Tibial nerve (tissue), 4 donors: ENCODE measurements at regions not wholly inside any gene's neighbourhood (a gene's known extent, or its start where the extent isn't known, plus 50 kb on each side); places are given as distances from the start of the nearest gene placed in this dataset.

ENCODE experiments used
- DNase-seq, 2 donors: peaks; one replicate each; pipeline ENCODE4 v3.0.0-alpha.2; 2019; ENCODE audit warnings: low spot score in 2 of 2
- H3K27ac ChIP-seq, 4 donors: fragments of 200-600 bp; sonication (generic) in 3 of 4; one replicate each; pipeline ENCODE4 v1.5.1; 2017 to 2019; ENCODE audit warnings: mild to moderate bottlenecking in 1 of 4
- H3K27me3 ChIP-seq, 2 donors: fragments of 200-600 bp; sonication (generic) in 1 of 2; one replicate each; pipeline versions ENCODE4 v1.5.1 to v1.6.0; 2017 to 2019
- H3K36me3 ChIP-seq, 3 donors: fragments of 200-600 bp; sonication (generic); one replicate each; pipeline ENCODE4 v1.5.1; 2018 to 2019
- H3K4me1 ChIP-seq, 4 donors: fragments of 200-600 bp; sonication (generic) in 3 of 4; one replicate each; pipeline ENCODE4 v1.5.1; 2017 to 2019
- H3K4me3 ChIP-seq, 4 donors: fragments of 200-600 bp; sonication (generic) in 3 of 4; one replicate each; pipeline ENCODE4 v1.5.1; 2017 to 2019; ENCODE audit warnings: mild to moderate bottlenecking in 1 of 4, moderate library complexity in 1 of 4
- H3K9me3 ChIP-seq, 4 donors: fragments of 200-600 bp; sonication (generic) in 3 of 4; one replicate each; pipeline ENCODE4 v1.5.1; 2017 to 2019
- CTCF ChIP-seq, 5 experiments: fragments of 200-600 bp in 3 of 5; fragments of 450-650 bp in 2 of 5; sonication (generic) in 3 of 5; IDR thresholded peaks; one replicate each; pipeline ENCODE4 v1.5.1; 2016 to 2019; ENCODE audit warnings: antibody characterized with exemption in 5 of 5, mild to moderate bottlenecking in 3 of 5, moderate library complexity in 2 of 5
- EP300 ChIP-seq, 2 donors: sonication (generic); formaldehyde crosslinking; IDR thresholded peaks; one replicate each; pipeline ENCODE4 v1.6.1; 2017; ENCODE audit warnings: antibody characterized with exemption in 2 of 2, mild to moderate bottlenecking in 1 of 2
- POLR2A ChIP-seq, 2 donors: fragments of 450-650 bp; IDR thresholded peaks; one replicate each; pipeline ENCODE4 v1.6.1; 2017; ENCODE audit warnings: antibody characterized with exemption in 2 of 2, mild to moderate bottlenecking in 2 of 2, moderate library complexity in 2 of 2
- WGBS, 2 donors: methylation state at CpG; one replicate each; pipeline ENCODE4 v1.1.5; 2018; 5-methylcytosine and 5-hydroxymethylcytosine counted together

- H3K9me3 ChIP-seq = peaks cover 0 to 13% (median under 1%) of the 10 kb centered on the region in 4 donors
- H3K4me1 ChIP-seq = no peaks in the 10 kb centered on the region
- DNase-seq = no peak
- H3K4me3 ChIP-seq = no peak overlapping the region
- no peaks in the 10 kb centered on the region for H3K36me3 ChIP-seq
- H3K27ac ChIP-seq = no peak overlapping the region
- TF ChIP-seq CTCF (IDR thresholded peaks at IDR 0.05) = no peak
- no peak for TF ChIP-seq POLR2A (IDR thresholded peaks at IDR 0.05)
- TF ChIP-seq EP300 (IDR thresholded peaks at IDR 0.05) = no peak
- H3K27me3 ChIP-seq = peaks cover 0 to 28% of the 10 kb centered on the region in 2 donors
- WGBS, 2 donors = 55 to 72% methylated on average over 9 to 15 of the region's 16 CpGs
These were observed 75.0 kb upstream of the ACTRT2 start for GRCh38 chr1:2946291-2946690.

GRCh38 chr1:2946999-2947690 is 74.1 kb upstream of the ACTRT2 start:
- no peak overlapping the region for H3K4me3 ChIP-seq
- H3K27me3 ChIP-seq = peaks cover 0 to 28% of the 10 kb centered on the region in 2 donors
- 38 to 41% methylated on average over 21 of the region's 21 CpGs for WGBS, 2 donors
- peaks cover 0 to 5% (median 0%) of the 10 kb centered on the region in 4 donors for H3K9me3 ChIP-seq
- H3K27ac ChIP-seq = no peak overlapping the region
- no peak for DNase-seq
- H3K36me3 ChIP-seq = no peaks in the 10 kb centered on the region
- H3K4me1 ChIP-seq = no peaks in the 10 kb centered on the region
- TF ChIP-seq POLR2A (IDR thresholded peaks at IDR 0.05) (no peak), EP300 (IDR thresholded peaks at IDR 0.05) (no peak), CTCF (IDR thresholded peaks at IDR 0.05) (no peak)

DNA sequence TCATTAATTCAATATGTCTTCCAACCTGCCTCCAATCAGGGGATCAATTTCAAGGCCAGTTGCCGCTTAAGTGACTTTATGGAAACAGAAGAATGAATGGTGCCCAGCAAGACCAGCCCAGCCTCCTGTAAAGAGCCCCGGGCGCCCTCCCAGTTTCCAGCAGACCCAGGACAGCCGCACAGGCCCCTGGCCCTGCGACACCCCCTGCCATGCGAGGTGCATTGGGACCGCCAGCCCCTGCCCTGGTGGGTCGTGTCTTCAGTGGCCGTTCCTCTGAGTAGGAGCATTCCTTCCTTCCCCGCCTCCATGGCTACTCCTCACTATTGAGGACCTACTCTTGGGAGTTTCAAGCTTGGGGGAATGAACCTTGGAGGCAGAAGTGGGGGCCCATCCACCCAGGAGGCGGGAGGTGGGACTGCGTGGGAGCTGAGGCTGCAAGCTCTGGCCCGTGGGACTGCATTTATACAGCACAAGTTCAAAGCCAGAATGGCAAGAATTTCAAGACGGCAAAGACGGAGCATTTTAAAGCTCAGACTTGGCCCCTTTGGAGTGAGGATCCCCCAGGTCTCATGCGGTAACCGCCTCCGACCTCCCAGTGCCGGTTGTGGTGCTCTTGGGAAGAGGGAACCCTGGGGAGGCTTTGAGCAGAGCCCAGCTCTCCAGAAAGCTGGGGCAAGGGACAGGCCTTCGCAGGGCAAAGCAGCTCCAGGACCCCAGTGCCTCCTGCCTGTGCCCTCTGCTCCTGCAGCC is 73.1 kb upstream of the ACTRT2 start:
- Histone ChIP-seq H3K36me3 (no peaks in the 10 kb centered on the region), H3K27ac (no peak overlapping the region), H3K27me3 (peaks cover 0 to 28% of the 10 kb centered on the region in 2 donors), H3K9me3 (peaks cover 0 to 10% (median 0%) of the 10 kb centered on the region in 4 donors), H3K4me1 (no peaks in the 10 kb centered on the region), H3K4me3 (no peak overlapping the region)
- no peak for DNase-seq
- no peak for TF ChIP-seq EP300 (IDR thresholded peaks at IDR 0.05)
- no peak for TF ChIP-seq CTCF (IDR thresholded peaks at IDR 0.05)
- TF ChIP-seq POLR2A (IDR thresholded peaks at IDR 0.05) = no peak
- WGBS, 2 donors = 73 to 81% methylated on average over 15 to 20 of the region's 20 CpGs

DNA sequence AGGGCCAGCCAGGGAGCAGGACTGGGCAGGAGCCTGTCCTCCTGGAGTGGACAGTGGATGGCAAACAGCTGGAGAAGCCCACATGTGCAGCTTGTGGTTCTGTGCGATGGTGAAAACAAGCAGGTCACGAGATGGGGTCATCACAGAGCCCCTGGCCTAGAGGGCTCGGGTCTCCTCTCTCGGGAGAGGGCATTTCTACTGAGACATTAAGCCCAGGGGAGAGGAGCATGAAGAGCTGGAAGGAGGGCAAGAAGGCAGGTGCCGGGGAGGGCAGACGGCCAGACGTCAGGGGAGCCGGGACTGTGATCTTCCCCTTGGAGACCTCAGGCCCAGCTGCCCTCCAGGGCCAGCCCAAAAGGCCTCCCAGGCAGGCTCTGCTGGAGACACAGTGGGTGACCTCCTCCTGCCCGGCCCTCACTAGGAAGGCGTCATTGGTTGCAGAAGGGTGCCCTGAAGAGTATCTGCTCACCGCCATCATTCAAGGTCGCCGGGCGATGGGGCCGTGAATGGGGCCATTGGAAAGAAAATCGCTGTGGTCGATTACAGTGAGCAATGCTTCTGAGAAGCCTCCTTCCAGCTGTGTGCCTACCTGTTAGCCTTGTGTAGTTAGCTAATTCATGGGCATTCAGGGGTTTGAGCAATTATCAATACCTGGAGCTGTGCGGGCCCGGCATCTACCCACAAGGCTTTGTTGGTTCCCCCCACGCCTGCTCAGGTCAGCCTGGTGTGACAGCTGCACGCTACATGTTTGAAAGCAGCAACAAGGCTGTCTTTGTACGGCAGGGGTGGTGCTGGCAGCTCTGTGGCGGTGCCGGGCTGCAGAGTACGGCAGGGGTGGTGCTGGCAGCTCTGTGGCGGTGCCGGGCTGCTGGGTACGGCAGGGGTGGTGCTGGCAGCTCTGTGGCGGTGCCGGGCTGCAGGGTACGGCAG is 72.3 kb upstream of the ACTRT2 start:
- WGBS, 2 donors = 70 to 73% methylated on average over 20 to 27 of the region's 31 CpGs
- DNase-seq = no peak
- TF ChIP-seq CTCF (IDR thresholded peaks at IDR 0.05) (no peak), EP300 (IDR thresholded peaks at IDR 0.05) (no peak), POLR2A (IDR thresholded peaks at IDR 0.05) (no peak)
- Histone ChIP-seq H3K9me3 (peaks cover 0 to 19% (median 0%) of the 10 kb centered on the region in 4 donors), H3K36me3 (no peaks in the 10 kb centered on the region), H3K4me3 (no peak overlapping the region), H3K27me3 (peaks cover 0 to 28% of the 10 kb centered on the region in 2 donors), H3K27ac (peak overlapping the region in 1 of 4 donors; percentile 11), H3K4me1 (no peaks in the 10 kb centered on the region)
